Activated effector memory CD4-positive, alpha-beta T cell treated with anti-CD3 and anti-CD28 coated beads, Interleukin-2, amount 50 U/mL, for 16 hours (primary cell): ENCODE measurements at regions not wholly inside any gene's neighbourhood (a gene's known extent, or its start where the extent isn't known, plus 50 kb on each side); places are given as distances from the start of the nearest gene placed in this dataset.
A peak's percentile ranks its signal among the peaks of the same experiment; 100 is the strongest.
"Not testable (repeated sequence)": the region's sequence is repeated elsewhere in the genome, so short reads cannot be mapped to it uniquely, and the experiment has no call there.

ENCODE experiments used
- DNase-seq: peaks from one replicate; pipeline ENCODE4 v3.0.0-alpha.2; 2020

- no peak for DNase-seq
Measured at GRCh38 chr10:123221418-123221817, 67.2 kb downstream of the BUB3 start.

- no peak for DNase-seq
Measured at GRCh38 chr10:123222832-123223231, 68.6 kb downstream of the BUB3 start.

- DNase-seq: no peak
Measured at GRCh38 chr10:123227706-123228105, 73.5 kb downstream of the BUB3 start.

GRCh38 chr10:123229927-123230630, 75.9 kb downstream of the BUB3 start:
- DNase-seq: no peak

GRCh38 chr10:123232879-123233278, 78.7 kb downstream of the BUB3 start:
- DNase-seq: not testable (repeated sequence)

- not testable (repeated sequence) for DNase-seq
Measured at GRCh38 chr10:123235014-123235413, 80.8 kb downstream of the BUB3 start.

- DNase-seq: no peak
Measured at GRCh38 chr10:123236126-123236525, 81.9 kb downstream of the BUB3 start.

GRCh38 chr10:123240250-123240649, 86.0 kb downstream of the BUB3 start:
- no peak for DNase-seq

GRCh38 chr10:123240776-123241175, 86.6 kb downstream of the BUB3 start:
- no peak for DNase-seq

GRCh38 chr10:123241391-123242141, 87.4 kb downstream of the BUB3 start:
- peak; percentile 76 for DNase-seq

- no peak for DNase-seq
Measured at GRCh38 chr10:123244747-123245146, 90.5 kb downstream of the BUB3 start.

GRCh38 chr10:123245264-123245663, 91.1 kb downstream of the BUB3 start:
- no peak for DNase-seq

GRCh38 chr10:123249894-123250293, 95.7 kb downstream of the BUB3 start:
- DNase-seq: no peak

- DNase-seq: no peak
Measured at GRCh38 chr10:123250640-123251039, 96.4 kb downstream of the BUB3 start.

- DNase-seq: no peak
Measured at GRCh38 chr10:123252779-123253178, 98.6 kb downstream of the BUB3 start.

- not testable (repeated sequence) for DNase-seq
Measured at GRCh38 chr10:123254343-123254742, 100.1 kb downstream of the BUB3 start.

GRCh38 chr10:123257904-123258456, 103.8 kb downstream of the BUB3 start:
- DNase-seq: no peak

- no peak for DNase-seq
Measured at GRCh38 chr10:123259081-123259480, 104.9 kb downstream of the BUB3 start.

- DNase-seq: no peak
Measured at GRCh38 chr10:123259791-123260190, 105.6 kb downstream of the BUB3 start.

- no peak for DNase-seq
Measured at GRCh38 chr10:123262456-123262855, 108.3 kb downstream of the BUB3 start.

GRCh38 chr10:123266971-123267370, 112.8 kb downstream of the BUB3 start:
- DNase-seq: no peak

- no peak for DNase-seq
Measured at GRCh38 chr10:123269017-123269552, 114.9 kb downstream of the BUB3 start.

- DNase-seq: no peak
Measured at GRCh38 chr10:123269675-123270074, 115.5 kb downstream of the BUB3 start.

GRCh38 chr10:123270221-123270620, 116.0 kb downstream of the BUB3 start:
- DNase-seq: no peak
